ENCODE measurements at regions not wholly inside any gene's neighbourhood (a gene's known extent, or its start where the extent isn't known, plus 50 kb on each side); places are given as distances from the start of the nearest gene placed in this dataset.

GRCh38 chr10:21021231-21021630 is 124.1 kb upstream of the NEBL start:
- Histone ChIP-seq H3K27ac (ENCODE audit: low read depth, low read length) (no peak overlapping the region), H4K20me1 (ENCODE audit: insufficient read depth, low read length) (no peaks in the 10 kb centered on the region), H3K36me3 (ENCODE audit: insufficient read depth, low read length) (no peaks in the 10 kb centered on the region), H3K9me3 (ENCODE audit: low read depth, low read length) (no peaks in the 10 kb centered on the region), H2AFZ (ENCODE audit: low read length) (no peak overlapping the region), H3K27me3 (ENCODE audit: insufficient read depth, low read length) (no peaks in the 10 kb centered on the region), H3K79me2 (ENCODE audit: insufficient read depth, low read length) (no peaks in the 10 kb centered on the region), H3K4me2 (ENCODE audit: insufficient read depth, low read length) (no peak overlapping the region), H3K4me1 (ENCODE audit: insufficient read depth, low read length) (no peaks in the 10 kb centered on the region), H3K4me3 (ENCODE audit: insufficient read depth, low read length) (no peak overlapping the region)
- TF ChIP-seq, protein P1, sequence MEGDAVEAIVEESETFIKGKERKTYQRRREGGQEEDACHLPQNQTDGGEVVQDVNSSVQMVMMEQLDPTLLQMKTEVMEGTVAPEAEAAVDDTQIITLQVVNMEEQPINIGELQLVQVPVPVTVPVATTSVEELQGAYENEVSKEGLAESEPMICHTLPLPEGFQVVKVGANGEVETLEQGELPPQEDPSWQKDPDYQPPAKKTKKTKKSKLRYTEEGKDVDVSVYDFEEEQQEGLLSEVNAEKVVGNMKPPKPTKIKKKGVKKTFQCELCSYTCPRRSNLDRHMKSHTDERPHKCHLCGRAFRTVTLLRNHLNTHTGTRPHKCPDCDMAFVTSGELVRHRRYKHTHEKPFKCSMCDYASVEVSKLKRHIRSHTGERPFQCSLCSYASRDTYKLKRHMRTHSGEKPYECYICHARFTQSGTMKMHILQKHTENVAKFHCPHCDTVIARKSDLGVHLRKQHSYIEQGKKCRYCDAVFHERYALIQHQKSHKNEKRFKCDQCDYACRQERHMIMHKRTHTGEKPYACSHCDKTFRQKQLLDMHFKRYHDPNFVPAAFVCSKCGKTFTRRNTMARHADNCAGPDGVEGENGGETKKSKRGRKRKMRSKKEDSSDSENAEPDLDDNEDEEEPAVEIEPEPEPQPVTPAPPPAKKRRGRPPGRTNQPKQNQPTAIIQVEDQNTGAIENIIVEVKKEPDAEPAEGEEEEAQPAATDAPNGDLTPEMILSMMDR (IDR thresholded peaks at IDR 0.05; ENCODE audit: extremely low read depth, low read depth, low read length), result no peak
- DNase-seq (ENCODE audit: insufficient read length, low spot score, missing footprints), result no peak

- Histone ChIP-seq H3K27me3 (ENCODE audit: insufficient read depth, low read length) (no peaks in the 10 kb centered on the region), H3K9me3 (ENCODE audit: low read depth, low read length) (no peaks in the 10 kb centered on the region), H3K79me2 (ENCODE audit: insufficient read depth, low read length) (no peaks in the 10 kb centered on the region), H3K36me3 (ENCODE audit: insufficient read depth, low read length) (no peaks in the 10 kb centered on the region), H3K4me2 (ENCODE audit: insufficient read depth, low read length) (no peak overlapping the region), H3K27ac (ENCODE audit: low read depth, low read length) (no peak overlapping the region), H3K4me1 (ENCODE audit: insufficient read depth, low read length) (no peaks in the 10 kb centered on the region), H2AFZ (ENCODE audit: low read length) (no peak overlapping the region), H4K20me1 (ENCODE audit: insufficient read depth, low read length) (no peaks in the 10 kb centered on the region), H3K4me3 (ENCODE audit: insufficient read depth, low read length) (no peak overlapping the region)
- TF ChIP-seq, protein P1 (IDR thresholded peaks at IDR 0.05; ENCODE audit: extremely low read depth, low read depth, low read length), result peak; percentile 53
- DNase-seq (ENCODE audit: insufficient read length, low spot score, missing footprints), result no peak
Observed at GRCh38 chr10:21020545-21020944, 123.4 kb upstream of the NEBL start.

GRCh38 chr10:21019436-21019835 is 122.3 kb upstream of the NEBL start:
- H4K20me1 ChIP-seq (ENCODE audit: insufficient read depth, low read length), result no peaks in the 10 kb centered on the region
- no peaks in the 10 kb centered on the region for H3K9me3 ChIP-seq (ENCODE audit: low read depth, low read length)
- H3K4me1 ChIP-seq (ENCODE audit: insufficient read depth, low read length), result no peaks in the 10 kb centered on the region
- no peaks in the 10 kb centered on the region for H3K27me3 ChIP-seq (ENCODE audit: insufficient read depth, low read length)
- no peak overlapping the region for H2AFZ ChIP-seq (ENCODE audit: low read length)
- H3K4me2 ChIP-seq (ENCODE audit: insufficient read depth, low read length), result no peak overlapping the region
- no peaks in the 10 kb centered on the region for H3K79me2 ChIP-seq (ENCODE audit: insufficient read depth, low read length)
- H3K36me3 ChIP-seq (ENCODE audit: insufficient read depth, low read length), result no peaks in the 10 kb centered on the region
- H3K4me3 ChIP-seq (ENCODE audit: insufficient read depth, low read length), result no peak overlapping the region
- DNase-seq (ENCODE audit: insufficient read length, low spot score, missing footprints), result no peak
- no peak overlapping the region for H3K27ac ChIP-seq (ENCODE audit: low read depth, low read length)
- TF ChIP-seq, protein P1 (IDR thresholded peaks at IDR 0.05; ENCODE audit: extremely low read depth, low read depth, low read length), result no peak

DNA sequence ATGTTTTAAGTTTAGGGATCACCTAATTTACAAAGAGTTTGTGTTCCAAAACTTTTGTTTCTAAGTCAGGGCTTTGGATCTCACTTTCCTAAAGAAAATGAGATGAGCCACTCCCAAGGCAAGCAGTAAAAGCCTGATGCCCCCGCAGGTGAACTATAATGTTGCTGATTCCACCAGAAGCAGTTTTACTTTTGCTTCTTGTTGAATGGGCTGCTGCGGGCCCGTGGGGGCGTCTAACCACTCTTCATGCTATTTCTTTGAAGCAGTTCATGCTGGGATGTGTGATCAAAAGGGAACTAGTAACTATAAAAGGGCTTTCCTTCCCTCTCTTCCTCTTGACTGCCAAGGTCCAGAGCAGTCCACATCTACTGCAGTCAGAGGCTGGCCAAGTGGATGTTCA is 118.7 kb upstream of the NEBL start:
- no peaks in the 10 kb centered on the region for H3K36me3 ChIP-seq (ENCODE audit: insufficient read depth, low read length)
- no peaks in the 10 kb centered on the region for H3K9me3 ChIP-seq (ENCODE audit: low read depth, low read length)
- no peaks in the 10 kb centered on the region for H4K20me1 ChIP-seq (ENCODE audit: insufficient read depth, low read length)
- no peak overlapping the region for H3K27ac ChIP-seq (ENCODE audit: low read depth, low read length)
- no peaks in the 10 kb centered on the region for H3K79me2 ChIP-seq (ENCODE audit: insufficient read depth, low read length)
- no peak for DNase-seq (ENCODE audit: insufficient read length, low spot score, missing footprints)
- no peaks in the 10 kb centered on the region for H3K4me1 ChIP-seq (ENCODE audit: insufficient read depth, low read length)
- TF ChIP-seq, protein P1 (IDR thresholded peaks at IDR 0.05; ENCODE audit: extremely low read depth, low read depth, low read length), result no peak
- no peak overlapping the region for H3K4me3 ChIP-seq (ENCODE audit: insufficient read depth, low read length)
- no peak overlapping the region for H3K4me2 ChIP-seq (ENCODE audit: insufficient read depth, low read length)
- H3K27me3 ChIP-seq (ENCODE audit: insufficient read depth, low read length), result no peaks in the 10 kb centered on the region
- H2AFZ ChIP-seq (ENCODE audit: low read length), result no peak overlapping the region
